ENCODE measurements at regions not wholly inside any gene's neighbourhood (a gene's known extent, or its start where the extent isn't known, plus 50 kb on each side); places are given as distances from the start of the nearest gene placed in this dataset.
A peak's percentile ranks its signal among the peaks of the same experiment; 100 is the strongest.

GRCh38 chr20:60254901-60255411 is 296.7 kb downstream of the CDH26 start:
- Histone ChIP-seq H3K4me1 (ENCODE audit: insufficient read depth, low read length) (no peaks in the 10 kb centered on the region), H4K20me1 (ENCODE audit: low read length) (no peaks in the 10 kb centered on the region), H3K36me3 (ENCODE audit: low read depth, low read length) (no peaks in the 10 kb centered on the region), H2AFZ (ENCODE audit: low read length) (no peak overlapping the region), H3K9me3 (ENCODE audit: low read length) (no peaks in the 10 kb centered on the region), H3K4me3 (ENCODE audit: low read length) (no peak overlapping the region), H3K9ac (ENCODE audit: low read length) (no peak overlapping the region), H3K27ac (ENCODE audit: low read length) (no peak overlapping the region), H3K79me2 (ENCODE audit: low read length) (no peaks in the 10 kb centered on the region), H3F3A (ENCODE audit: low read length, unreplicated experiment) (no peaks in the 10 kb centered on the region), H3K9me2 (replicated peaks; ENCODE audit: low read length) (no peaks in the 10 kb centered on the region), H3K4me2 (ENCODE audit: low read length) (no peak overlapping the region), H3K27me3 (ENCODE audit: low read length) (no peaks in the 10 kb centered on the region)
- ChIA-PET CTCF (no interaction called here), POLR2A (ENCODE audit: unreplicated experiment) (no interaction called here)
- TF ChIP-seq EZH2 (IDR thresholded peaks at IDR 0.05; ENCODE audit: low read length, unreplicated experiment): no peak
- peak; percentile 47 for DNase-seq
- ATAC-seq: no peak
- intact Hi-C loops (cut with micrococcal nuclease): no loop called here
- no TSS peak for BruUV-seq (replicated peaks)

- H4K20me1 ChIP-seq (ENCODE audit: low read length): no peaks in the 10 kb centered on the region
- H3K9ac ChIP-seq (ENCODE audit: low read length): no peak overlapping the region
- no peak for ATAC-seq
- no peak overlapping the region for H3K4me3 ChIP-seq (ENCODE audit: low read length)
- H3K27me3 ChIP-seq (ENCODE audit: low read length): no peaks in the 10 kb centered on the region
- ChIA-PET CTCF (no interaction called here), POLR2A (ENCODE audit: unreplicated experiment) (no interaction called here)
- H3K36me3 ChIP-seq (ENCODE audit: low read depth, low read length): no peaks in the 10 kb centered on the region
- no peaks in the 10 kb centered on the region for H3F3A ChIP-seq (ENCODE audit: low read length, unreplicated experiment)
- no peak overlapping the region for H3K4me2 ChIP-seq (ENCODE audit: low read length)
- TF ChIP-seq CTCF (conservative IDR thresholded peaks at IDR 0.05; ENCODE audit: low read depth, low read length): no peak
- TF ChIP-seq EZH2 (IDR thresholded peaks at IDR 0.05; ENCODE audit: low read length, unreplicated experiment): no peak
- TF ChIP-seq EZH2phosphoT487 (IDR thresholded peaks at IDR 0.05; ENCODE audit: borderline replicate concordance, low read length): no peak
- H3K4me1 ChIP-seq (ENCODE audit: insufficient read depth, low read length): no peaks in the 10 kb centered on the region
- H2AFZ ChIP-seq (ENCODE audit: low read length): no peak overlapping the region
- BruUV-seq (replicated peaks): no TSS peak
- no peaks in the 10 kb centered on the region for H3K79me2 ChIP-seq (ENCODE audit: low read length)
- intact Hi-C loops (cut with micrococcal nuclease): no loop called here
- no peaks in the 10 kb centered on the region for H3K9me2 ChIP-seq (replicated peaks; ENCODE audit: low read length)
- no peak overlapping the region for H3K27ac ChIP-seq (ENCODE audit: low read length)
- no peaks in the 10 kb centered on the region for H3K9me3 ChIP-seq (ENCODE audit: low read length)
- DNase-seq: no peak
Measured at GRCh38 chr20:60255415-60255814, 297.2 kb downstream of the CDH26 start.

- Histone ChIP-seq H3K9me2 (replicated peaks; ENCODE audit: low read length) (no peaks in the 10 kb centered on the region), H3K4me2 (ENCODE audit: low read length) (no peak overlapping the region), H4K20me1 (ENCODE audit: low read length) (no peaks in the 10 kb centered on the region), H3K27ac (ENCODE audit: low read length) (no peak overlapping the region), H3K4me1 (ENCODE audit: insufficient read depth, low read length) (no peaks in the 10 kb centered on the region), H3K79me2 (ENCODE audit: low read length) (no peaks in the 10 kb centered on the region), H2AFZ (ENCODE audit: low read length) (no peak overlapping the region), H3K36me3 (ENCODE audit: low read depth, low read length) (no peaks in the 10 kb centered on the region), H3F3A (ENCODE audit: low read length, unreplicated experiment) (no peaks in the 10 kb centered on the region), H3K4me3 (ENCODE audit: low read length) (no peak overlapping the region), H3K9me3 (ENCODE audit: low read length) (no peaks in the 10 kb centered on the region), H3K27me3 (ENCODE audit: low read length) (no peaks in the 10 kb centered on the region), H3K9ac (ENCODE audit: low read length) (no peak overlapping the region)
- no TSS peak for BruUV-seq (replicated peaks)
- POLR2A ChIA-PET (ENCODE audit: unreplicated experiment): no interaction called here
- ATAC-seq: no peak
- no peak for TF ChIP-seq EZH2 (IDR thresholded peaks at IDR 0.05; ENCODE audit: low read length, unreplicated experiment)
- no peak for TF ChIP-seq EZH2phosphoT487 (IDR thresholded peaks at IDR 0.05; ENCODE audit: borderline replicate concordance, low read length)
- TF ChIP-seq CTCF (conservative IDR thresholded peaks at IDR 0.05; ENCODE audit: low read depth, low read length): no peak
- intact Hi-C loops (cut with micrococcal nuclease): no loop called here
- DNase-seq: no peak
- CTCF ChIA-PET: no interaction called here
Measured at GRCh38 chr20:60255866-60256265, 297.6 kb downstream of the CDH26 start.
